Smooth muscle cell (in vitro differentiated cells): ENCODE measurements at regions not wholly inside any gene's neighbourhood (a gene's known extent, or its start where the extent isn't known, plus 50 kb on each side); places are given as distances from the start of the nearest gene placed in this dataset.

Source experiments
- DNase-seq: peaks from one replicate; lab custom pipeline; 2025; ENCODE audit not compliant: unreplicated experiment; lab: John Stamatoyannopoulos, UW
- H2AFZ ChIP-seq: fragments of 200-600 bp; sonication (generic); 2 replicates; pipeline ENCODE4 v1.6.0; 2016; ENCODE audit warnings: antibody characterized with exemption, low read depth, mild to moderate bottlenecking
- H3F3A ChIP-seq: fragments of 200-600 bp; sonication (generic); 2 replicates; pipeline ENCODE4 v1.6.0; 2017; ENCODE audit warnings: antibody characterized with exemption, low read depth
- H3K27ac ChIP-seq: fragments of 200-600 bp; sonication (generic); 2 replicates; pipeline ENCODE4 v1.5.1; 2016; ENCODE audit warnings: low read depth, mild to moderate bottlenecking
- H3K27me3 ChIP-seq: fragments of 200-600 bp; sonication (generic); 2 replicates; pipeline ENCODE4 v1.6.1; 2016; ENCODE audit warnings: low read depth, mild to moderate bottlenecking
- H3K36me3 ChIP-seq: fragments of 200-600 bp; sonication (generic); 2 replicates; pipeline ENCODE4 v1.5.1; 2016; ENCODE audit warnings: low read depth
- H3K4me1 ChIP-seq: fragments of 200-600 bp; sonication (generic); 2 replicates; pipeline ENCODE4 v1.5.1; 2016; ENCODE audit warnings: low read depth
- H3K4me2 ChIP-seq: fragments of 200-600 bp; sonication (generic); 2 replicates; pipeline ENCODE4 v1.6.0; 2016; ENCODE audit warnings: mild to moderate bottlenecking
- H3K4me3 ChIP-seq: fragments of 200-600 bp; sonication (generic); 2 replicates; pipeline ENCODE4 v1.5.1; 2016; ENCODE audit warnings: mild to moderate bottlenecking
- H3K79me2 ChIP-seq: fragments of 200-600 bp; sonication (generic); 2 replicates; pipeline ENCODE4 v1.6.0; 2016; ENCODE audit warnings: low read depth, mild to moderate bottlenecking
- H3K9ac ChIP-seq: fragments of 200-600 bp; sonication (generic); 2 replicates; pipeline ENCODE4 v1.6.0; 2016; ENCODE audit warnings: low read depth
- H3K9me3 ChIP-seq: fragments of 200-600 bp; sonication (generic); replicated peaks from 2 replicates; pipeline ENCODE4 v1.5.1; 2016; ENCODE audit warnings: low read depth
- H4K20me1 ChIP-seq: fragments of 200-600 bp; sonication (generic); 2 replicates; pipeline ENCODE4 v1.6.0; 2016; ENCODE audit warnings: low read depth
- CTCF ChIP-seq: fragments of 200-600 bp; sonication (generic); IDR thresholded peaks from 2 replicates; pipeline ENCODE4 v1.5.1; 2017; ENCODE audit warnings: borderline replicate concordance, mild to moderate bottlenecking, antibody characterized with exemption; ENCODE audit not compliant: insufficient read depth, poor library complexity, severe bottlenecking
- WGBS: methylation state at CpG from one replicate; pipeline ENCODE4 v1.1.7; 2016; ENCODE audit warnings: low lambda C conversion rate; 5-methylcytosine and 5-hydroxymethylcytosine counted together

DNA sequence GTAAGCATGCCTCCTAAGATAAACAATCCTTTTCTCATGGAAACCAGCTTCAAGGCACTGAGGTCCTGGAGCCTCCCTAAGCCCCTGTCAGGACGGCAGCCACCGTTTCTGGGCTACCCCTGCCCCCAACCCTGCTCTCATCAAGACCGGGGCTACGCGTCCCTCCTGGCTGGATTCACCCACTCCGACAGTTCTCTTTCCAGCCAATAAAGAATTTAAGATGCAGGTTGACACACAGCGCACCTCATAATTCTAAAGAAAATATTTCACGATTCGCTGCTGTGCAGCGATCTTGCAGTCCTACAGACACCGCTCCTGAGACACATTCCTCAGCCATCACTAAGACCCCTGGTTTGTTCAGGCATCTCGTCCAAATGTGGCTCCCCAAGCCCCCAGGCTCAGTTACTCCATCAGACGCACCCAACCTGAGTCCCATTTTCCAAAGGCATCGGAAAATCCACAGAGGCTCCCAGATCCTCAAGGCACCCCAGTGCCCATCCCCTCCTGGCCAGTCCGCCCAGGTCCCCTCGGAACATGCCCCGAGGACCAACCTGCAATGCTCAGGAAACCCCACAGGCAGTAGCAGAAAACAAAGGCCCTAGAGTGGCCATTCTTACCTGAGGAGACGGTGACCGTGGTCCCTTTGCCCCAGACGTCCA lies 336.3 kb downstream of the TMEM121 start:
- no peaks in the 10 kb centered on the region for H3F3A ChIP-seq
- no peaks in the 10 kb centered on the region for H3K36me3 ChIP-seq
- H4K20me1 ChIP-seq = no peaks in the 10 kb centered on the region
- no peak for DNase-seq
- H2AFZ ChIP-seq = no peak overlapping the region
- H3K9ac ChIP-seq = no peak overlapping the region
- H3K27me3 ChIP-seq = no peaks in the 10 kb centered on the region
- H3K9me3 ChIP-seq = peaks cover 10% of the 10 kb centered on the region
- H3K4me1 ChIP-seq = no peaks in the 10 kb centered on the region
- H3K4me3 ChIP-seq = no peak overlapping the region
- no peak for TF ChIP-seq CTCF
- no peak overlapping the region for H3K27ac ChIP-seq
- H3K79me2 ChIP-seq = no peaks in the 10 kb centered on the region
- H3K4me2 ChIP-seq = no peak overlapping the region
- WGBS = 90% methylated on average over 20 of the region's 20 CpGs

- H3K27me3 ChIP-seq = no peaks in the 10 kb centered on the region
- no peak overlapping the region for H2AFZ ChIP-seq
- no peaks in the 10 kb centered on the region for H3K79me2 ChIP-seq
- WGBS = 89% methylated on average over 25 of the region's 25 CpGs
- no peaks in the 10 kb centered on the region for H3K36me3 ChIP-seq
- no peak overlapping the region for H3K27ac ChIP-seq
- no peaks in the 10 kb centered on the region for H3K4me1 ChIP-seq
- H4K20me1 ChIP-seq = no peaks in the 10 kb centered on the region
- peaks cover 10% of the 10 kb centered on the region for H3K9me3 ChIP-seq
- no peak overlapping the region for H3K4me3 ChIP-seq
- no peak overlapping the region for H3K9ac ChIP-seq
- DNase-seq = no peak
- H3F3A ChIP-seq = no peaks in the 10 kb centered on the region
- TF ChIP-seq CTCF = no peak
- H3K4me2 ChIP-seq = no peak overlapping the region
These were observed 337.1 kb downstream of the TMEM121 start for GRCh38 chr14:105863296-105864108.

DNA sequence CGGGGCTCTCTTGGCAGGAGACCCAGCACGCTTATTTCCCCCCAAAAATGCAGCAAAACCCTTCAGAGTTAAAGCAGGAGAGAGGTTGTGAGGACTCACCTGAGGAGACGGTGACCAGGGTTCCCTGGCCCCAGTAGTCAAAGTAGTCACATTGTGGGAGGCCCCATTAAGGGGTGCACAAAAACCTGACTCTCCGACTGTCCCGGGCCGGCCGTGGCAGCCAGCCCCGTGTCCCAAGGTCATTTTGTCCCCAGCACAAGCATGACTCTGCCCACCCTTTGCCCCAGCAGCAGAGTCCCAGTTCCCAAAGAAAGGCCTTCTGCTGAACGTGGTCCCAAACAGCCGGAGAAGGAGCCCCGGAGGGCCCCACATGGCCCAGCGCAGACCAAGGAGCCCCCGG lies 337.7 kb downstream of the TMEM121 start:
- Histone ChIP-seq H3F3A (no peaks in the 10 kb centered on the region), H3K27me3 (no peaks in the 10 kb centered on the region), H3K79me2 (no peaks in the 10 kb centered on the region), H2AFZ (no peak overlapping the region), H3K9ac (no peak overlapping the region), H3K27ac (no peak overlapping the region), H4K20me1 (no peaks in the 10 kb centered on the region), H3K4me2 (no peak overlapping the region), H3K36me3 (no peaks in the 10 kb centered on the region), H3K9me3 (peaks cover 10% of the 10 kb centered on the region), H3K4me1 (no peaks in the 10 kb centered on the region), H3K4me3 (no peak overlapping the region)
- no peak for TF ChIP-seq CTCF
- no peak for DNase-seq
- WGBS = 87% methylated on average over 12 of the region's 13 CpGs
